K562 (cell line): ENCODE measurements at regions not wholly inside any gene's neighbourhood (a gene's known extent, or its start where the extent isn't known, plus 50 kb on each side); places are given as distances from the start of the nearest gene placed in this dataset.

Experiments
- CTBP1 ChIP-seq: fragments of 450-650 bp; IDR thresholded peaks from 2 replicates; pipeline ENCODE4 v1.6.1; 2016; ENCODE audit warnings: borderline replicate concordance
- TF ChIP-seq, protein P1 (sequence below), 3 experiments: IDR thresholded peaks in 2 of 3; conservative IDR thresholded peaks in 1 of 3; 2 replicates each; pipeline ENCODE4 v1.5.1; 2011 to 2012; ENCODE audit warnings: low read length in 3 of 3, mild to moderate bottlenecking in 3 of 3, control low read depth in 2 of 3, improper control_type of control experiment in 1 of 3, inconsistent platforms in 1 of 3, low read depth in 1 of 3, mixed read lengths in 1 of 3, moderate library complexity in 1 of 3; ENCODE audit not compliant: insufficient read depth in 2 of 3

DNA sequence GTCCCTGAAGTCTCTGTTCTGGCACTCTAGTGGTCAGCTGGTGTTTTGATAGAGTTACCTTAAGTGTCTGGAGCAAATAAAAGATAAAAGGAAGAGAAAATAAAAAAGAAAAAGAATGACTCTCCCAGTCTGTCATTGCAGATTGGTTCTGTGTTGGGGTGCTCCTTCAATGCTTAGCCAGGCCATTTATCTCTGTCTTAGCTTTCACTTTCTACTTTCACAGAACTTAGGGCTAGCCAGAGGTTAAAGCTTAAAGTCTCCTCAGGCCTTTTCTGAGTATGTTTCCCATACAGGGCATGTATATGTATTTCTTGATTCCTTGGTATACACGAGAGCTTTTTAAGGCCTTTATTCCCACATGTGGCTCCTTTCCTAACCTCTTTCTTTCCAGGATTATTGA lies 83.1 kb upstream of the TEX13D start:
- TF ChIP-seq CTBP1 = no peak
- TF ChIP-seq, protein P1, sequence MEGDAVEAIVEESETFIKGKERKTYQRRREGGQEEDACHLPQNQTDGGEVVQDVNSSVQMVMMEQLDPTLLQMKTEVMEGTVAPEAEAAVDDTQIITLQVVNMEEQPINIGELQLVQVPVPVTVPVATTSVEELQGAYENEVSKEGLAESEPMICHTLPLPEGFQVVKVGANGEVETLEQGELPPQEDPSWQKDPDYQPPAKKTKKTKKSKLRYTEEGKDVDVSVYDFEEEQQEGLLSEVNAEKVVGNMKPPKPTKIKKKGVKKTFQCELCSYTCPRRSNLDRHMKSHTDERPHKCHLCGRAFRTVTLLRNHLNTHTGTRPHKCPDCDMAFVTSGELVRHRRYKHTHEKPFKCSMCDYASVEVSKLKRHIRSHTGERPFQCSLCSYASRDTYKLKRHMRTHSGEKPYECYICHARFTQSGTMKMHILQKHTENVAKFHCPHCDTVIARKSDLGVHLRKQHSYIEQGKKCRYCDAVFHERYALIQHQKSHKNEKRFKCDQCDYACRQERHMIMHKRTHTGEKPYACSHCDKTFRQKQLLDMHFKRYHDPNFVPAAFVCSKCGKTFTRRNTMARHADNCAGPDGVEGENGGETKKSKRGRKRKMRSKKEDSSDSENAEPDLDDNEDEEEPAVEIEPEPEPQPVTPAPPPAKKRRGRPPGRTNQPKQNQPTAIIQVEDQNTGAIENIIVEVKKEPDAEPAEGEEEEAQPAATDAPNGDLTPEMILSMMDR (IDR thresholded peaks at IDR 0.05 in 2 of 3, conservative IDR thresholded peaks at IDR 0.05 in 1 of 3; ENCODE audit: insufficient read depth in 2 of 3, low read depth in 1 of 3, low read length in 3 of 3) = no peak
